ENCODE measurements at regions not wholly inside any gene's neighbourhood (a gene's known extent, or its start where the extent isn't known, plus 50 kb on each side); places are given as distances from the start of the nearest gene placed in this dataset.
A peak's percentile ranks its signal among the peaks of the same experiment; 100 is the strongest.

DNA sequence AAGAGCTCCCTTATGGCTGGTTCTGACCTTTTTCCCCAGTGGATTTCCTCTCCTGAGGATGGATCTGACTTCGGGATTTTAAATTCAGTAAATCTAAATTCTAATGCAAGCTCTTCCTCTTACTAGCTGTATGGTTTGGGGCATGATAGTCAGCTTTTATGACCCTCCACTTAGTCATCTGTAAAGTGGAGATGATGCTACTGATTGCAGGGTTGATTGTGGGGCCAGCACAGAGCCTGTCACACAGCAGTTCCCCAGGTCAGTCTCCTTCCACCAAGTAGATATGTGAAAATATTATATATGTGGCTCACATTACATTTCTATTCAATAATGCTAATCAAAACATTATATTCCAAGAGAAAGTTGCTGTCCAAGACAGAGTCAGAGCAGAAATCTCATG lies 141.3 kb upstream of the UBE2E1 start:
- no peak for DNase-seq

DNA sequence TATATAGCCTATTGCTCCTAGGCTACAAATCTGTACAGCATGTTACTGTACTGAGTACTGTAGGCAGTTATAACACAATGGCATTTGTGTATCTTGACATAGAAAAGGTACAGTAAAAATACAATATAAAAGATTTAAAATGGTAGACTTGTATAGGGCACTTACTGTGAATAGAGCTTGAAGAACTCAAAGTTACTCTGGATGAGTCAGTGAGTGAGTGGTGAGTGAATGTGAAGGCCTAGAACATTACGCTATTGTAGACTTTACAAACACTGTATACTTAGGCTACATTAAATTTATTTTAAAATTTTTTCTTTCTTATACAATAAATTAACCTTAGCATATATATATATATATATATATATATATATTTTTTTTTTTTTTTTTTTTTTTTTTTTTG lies 140.0 kb upstream of the UBE2E1 start:
- no peak for DNase-seq

DNA sequence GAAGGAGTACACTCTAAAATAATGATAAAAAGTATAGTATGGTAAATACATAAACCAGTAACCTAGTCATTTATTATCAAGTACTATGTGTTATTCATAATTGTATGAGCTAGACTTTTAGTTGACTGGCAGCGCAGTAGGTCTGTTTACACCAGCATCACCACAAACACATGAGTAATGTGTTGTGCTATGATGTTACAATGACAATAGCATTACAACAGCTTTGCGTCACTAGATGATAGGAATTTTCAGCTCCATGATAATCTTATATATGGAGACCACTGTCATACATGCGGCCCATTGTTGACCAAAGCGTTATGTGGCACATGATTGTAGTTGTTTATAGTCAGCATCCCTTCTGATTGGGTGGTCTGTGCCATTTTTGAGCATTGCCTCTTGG lies 138.9 kb upstream of the UBE2E1 start:
- DNase-seq: no peak

DNA sequence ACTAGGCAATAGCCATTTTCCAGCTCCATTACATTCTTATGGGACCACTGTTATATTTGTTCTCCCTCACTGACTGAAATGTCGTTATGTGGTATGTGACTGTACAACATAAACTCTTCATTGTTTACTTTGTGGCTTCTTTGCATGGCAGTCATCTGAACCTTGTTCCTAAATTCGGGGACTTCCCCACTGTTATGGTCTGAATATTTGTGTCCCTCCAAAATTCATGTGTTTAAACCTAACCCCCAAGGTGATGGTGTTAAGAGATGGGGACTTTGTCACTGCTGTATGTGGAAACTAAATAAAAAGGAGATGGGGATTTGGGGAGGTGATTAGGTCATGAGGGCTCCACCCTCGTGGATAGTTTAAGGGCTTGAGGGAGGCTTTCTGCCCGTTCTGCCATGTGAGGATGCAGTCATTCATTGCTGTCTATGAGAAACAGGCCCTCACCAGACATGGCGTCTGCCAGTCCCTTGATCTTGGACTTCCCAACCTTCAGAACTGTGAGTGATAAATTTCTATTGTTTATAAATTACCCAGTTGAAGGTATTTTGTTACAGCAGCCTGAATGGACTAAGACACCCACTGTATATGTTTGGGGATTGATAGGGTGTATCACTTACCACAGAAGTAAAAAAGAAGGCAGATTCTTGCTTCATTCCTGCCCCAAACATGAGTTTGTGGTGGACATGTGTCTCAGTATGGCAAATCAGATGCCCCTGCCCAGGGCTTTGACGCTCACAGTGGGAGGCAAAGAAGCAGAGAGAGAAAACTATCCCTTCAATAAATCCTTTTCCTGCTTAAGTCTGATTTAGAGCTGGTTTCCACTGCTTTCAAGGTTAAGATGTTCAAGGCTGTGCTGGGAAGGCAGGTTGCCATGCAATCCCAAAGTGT lies 138.0 kb upstream of the UBE2E1 start:
- no peak for DNase-seq

DNA sequence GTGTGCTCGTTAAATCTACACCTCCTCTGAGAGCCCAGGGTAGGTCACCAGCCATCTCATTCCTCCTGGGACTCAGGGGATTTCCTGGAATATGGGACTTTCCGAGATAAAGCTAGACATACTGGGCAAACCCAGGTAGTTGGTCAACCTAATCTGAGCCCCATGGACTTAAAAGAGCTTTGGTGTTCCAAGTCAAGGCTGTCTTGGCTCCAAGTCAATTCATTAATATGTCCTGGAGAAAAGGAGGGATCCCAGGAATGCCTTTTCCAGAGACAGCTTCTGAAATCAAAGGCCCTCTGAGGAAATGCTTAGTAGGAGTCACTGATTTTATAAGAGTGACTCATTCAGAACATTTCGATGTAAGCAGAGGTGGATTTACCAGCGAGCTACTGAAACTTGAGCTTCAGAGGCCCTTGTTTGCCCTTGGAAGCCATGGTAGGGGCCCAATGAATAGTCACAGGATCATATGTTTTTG lies 137.3 kb upstream of the UBE2E1 start:
- DNase-seq: no peak

DNA sequence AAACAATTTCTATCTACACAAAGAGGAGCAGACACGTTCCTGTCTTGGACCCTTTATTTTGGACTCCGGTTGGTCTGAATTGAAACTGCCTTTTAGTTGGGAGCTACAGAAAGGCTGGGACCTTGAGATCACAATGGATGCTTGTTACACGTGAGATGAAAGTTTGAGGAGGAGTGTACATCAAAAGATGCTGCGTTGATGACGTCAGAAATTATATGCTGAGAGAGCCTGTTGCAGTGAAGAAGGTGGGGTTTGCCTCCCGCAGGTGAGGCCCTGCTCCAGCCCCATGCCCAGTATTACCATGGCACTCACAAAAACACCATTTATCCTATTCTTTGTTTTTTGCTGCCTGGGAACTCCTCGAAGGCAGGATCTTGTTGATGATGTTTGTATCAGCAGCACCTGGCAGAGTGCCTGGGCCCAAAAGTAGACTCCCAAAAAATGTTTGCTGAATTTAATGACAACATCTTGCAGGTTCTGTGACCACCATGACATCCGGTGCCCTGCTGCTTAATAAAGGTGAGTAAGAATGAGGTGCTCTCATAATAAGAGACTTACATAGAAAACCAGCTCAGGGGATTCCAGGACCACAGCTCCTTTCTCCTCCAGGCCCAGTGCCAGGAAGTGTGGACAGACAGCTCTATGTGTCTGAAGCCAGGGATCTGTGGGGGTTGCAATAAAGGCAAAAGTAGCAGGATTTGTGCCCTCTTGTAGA lies 136.1 kb upstream of the UBE2E1 start:
- peak in 1 of 58 donors; percentile 2 for DNase-seq

DNA sequence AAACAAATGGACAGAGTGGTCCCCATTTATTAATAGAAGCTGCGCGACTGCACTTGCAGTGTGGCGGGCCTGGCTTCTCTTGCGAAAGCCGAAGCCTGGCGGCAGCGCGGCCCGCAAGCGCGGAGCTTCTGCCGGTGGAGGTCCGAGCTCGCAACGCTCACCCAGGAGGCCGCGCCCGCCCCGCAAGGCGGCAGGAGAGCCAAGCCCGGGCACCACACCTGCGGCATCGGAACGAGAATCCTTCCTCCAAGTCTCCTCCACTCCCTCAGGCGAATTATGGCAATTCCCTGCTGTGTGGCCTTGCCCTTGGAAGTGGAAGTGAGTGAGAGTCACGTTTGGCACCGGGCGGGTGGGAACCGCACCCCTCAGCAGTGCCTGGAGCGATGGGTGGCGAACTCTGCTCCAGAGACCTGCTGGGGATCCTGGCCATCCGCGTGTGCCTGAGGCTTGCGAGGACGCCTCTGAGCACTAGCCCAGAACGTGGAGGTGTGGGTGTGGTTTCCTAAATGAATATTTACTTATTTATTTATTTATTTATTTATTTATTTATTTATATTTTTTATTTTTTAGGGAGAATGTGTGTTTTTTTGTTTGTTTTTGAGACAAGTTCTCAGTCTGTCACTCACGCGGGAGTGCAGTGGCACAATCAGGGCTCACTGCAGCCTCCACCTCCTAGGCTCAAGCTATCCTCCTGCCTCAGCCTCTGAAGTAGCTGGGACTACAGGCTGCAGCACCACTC lies 133.7 kb upstream of the UBE2E1 start:
- DNase-seq: peak in 9 of 58 donors; percentile 3 to 44 (median 11)

DNA sequence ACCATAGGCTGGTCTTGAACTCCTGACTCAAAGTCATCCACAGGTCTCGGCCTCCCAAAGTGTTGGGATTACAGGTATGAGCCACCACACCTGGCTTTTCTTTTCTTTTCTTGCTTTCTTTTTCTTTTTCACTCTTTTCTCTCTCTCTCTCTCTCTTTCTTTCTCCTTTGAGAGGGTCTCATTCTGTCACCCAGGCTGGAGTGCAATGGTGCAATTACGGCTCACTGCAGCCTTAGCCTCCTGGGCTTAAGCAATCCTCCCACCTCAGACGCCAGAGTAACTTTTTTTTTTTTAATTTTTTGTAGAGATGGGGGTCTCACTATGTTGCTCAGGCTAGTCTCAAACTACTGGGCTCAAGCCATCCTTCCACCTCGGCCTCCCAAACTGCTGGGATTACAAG lies 133.1 kb upstream of the UBE2E1 start:
- no peak for DNase-seq

DNA sequence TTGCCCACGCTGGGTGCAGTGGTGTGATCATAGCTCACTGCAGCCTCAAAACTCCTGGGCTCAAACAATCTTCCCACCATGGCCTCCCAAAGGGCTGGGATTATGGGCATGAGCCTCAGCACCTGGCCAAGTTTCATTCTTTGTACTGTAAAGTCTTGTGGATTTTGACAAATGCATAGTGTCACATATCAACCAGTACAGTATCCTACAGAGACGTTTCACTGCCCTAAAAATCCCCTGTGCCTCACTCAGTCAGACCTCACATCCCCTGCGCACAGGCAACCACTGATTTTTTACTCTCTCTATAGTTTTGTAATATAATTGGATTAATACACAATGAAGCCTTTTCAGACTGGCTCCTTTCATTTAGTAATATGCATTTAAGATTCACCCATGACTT lies 130.7 kb upstream of the UBE2E1 start:
- DNase-seq: no peak

DNA sequence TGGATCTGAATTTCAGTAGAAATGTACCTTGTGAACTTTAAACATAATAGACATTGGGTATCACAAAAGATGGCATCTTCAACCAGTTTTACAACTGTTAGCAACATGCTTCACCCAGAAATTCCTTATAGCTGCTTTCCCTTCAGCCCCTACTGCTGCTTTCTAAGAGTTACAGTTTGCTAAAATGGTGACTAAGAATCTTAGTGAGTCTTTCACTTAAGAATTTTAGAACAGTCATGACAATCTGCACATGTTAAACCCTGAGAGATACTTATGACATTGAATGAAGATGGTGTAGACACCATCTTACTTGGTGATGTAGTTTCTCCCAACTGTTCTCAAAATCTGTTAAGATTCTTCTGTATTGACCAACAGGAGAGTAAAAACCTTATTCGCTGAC lies 129.7 kb upstream of the UBE2E1 start:
- DNase-seq: no peak

DNA sequence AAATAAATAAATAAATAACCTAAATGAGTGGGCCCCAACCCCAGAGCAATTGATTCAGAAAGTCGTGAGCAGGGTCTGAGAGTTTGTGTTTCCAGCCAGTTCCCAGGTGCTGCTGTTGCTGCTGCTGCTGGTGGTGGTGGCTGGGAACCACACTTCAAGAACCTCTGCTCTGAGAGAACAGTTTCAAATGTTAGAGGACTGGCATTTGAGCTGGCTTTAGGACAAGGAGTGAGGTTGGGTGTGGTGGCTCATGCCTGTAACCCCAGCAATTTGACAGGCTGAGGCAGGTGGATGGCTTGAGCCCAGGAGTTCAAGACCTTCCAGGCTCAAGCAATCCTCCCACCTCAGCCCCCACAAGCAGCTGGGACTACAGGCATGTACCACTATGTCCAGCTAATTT lies 123.1 kb upstream of the UBE2E1 start:
- no peak for DNase-seq

DNA sequence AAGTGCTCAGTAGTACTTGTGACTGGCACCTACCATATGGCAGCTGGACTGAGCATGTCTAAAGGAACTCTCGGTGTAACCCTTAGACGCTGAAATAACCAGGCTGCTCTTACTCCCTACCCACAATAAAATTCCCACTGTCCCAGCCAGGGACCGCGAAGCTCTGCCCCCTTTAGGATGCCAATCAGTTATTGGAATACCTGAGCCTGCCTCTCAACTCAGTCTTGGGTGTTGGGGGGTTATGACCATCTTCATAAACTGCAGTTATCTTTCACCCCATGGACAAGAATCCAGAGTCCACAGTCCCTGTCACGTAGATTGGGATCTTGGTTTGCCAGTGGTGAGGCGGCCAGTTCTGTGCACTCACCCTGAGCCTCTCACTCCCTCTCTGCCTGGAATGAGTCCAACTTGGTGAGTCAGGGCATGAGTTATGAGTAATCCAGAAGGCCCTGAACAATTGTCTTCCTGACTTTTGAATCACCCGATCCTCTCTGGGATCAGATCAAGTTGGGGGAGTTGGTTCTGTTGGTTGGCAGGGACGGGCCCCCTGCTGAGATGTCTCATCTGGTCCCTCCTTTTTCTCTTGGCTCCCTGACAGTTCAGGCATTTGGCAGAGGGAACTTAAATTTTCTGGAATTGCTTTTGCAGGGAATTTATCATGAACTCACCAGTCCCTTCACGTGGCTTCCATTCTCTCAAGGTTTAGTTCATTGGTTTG lies 120.1 kb upstream of the UBE2E1 start:
- peak in 39 of 58 donors; percentile 1 to 80 (median 20) for DNase-seq

DNA sequence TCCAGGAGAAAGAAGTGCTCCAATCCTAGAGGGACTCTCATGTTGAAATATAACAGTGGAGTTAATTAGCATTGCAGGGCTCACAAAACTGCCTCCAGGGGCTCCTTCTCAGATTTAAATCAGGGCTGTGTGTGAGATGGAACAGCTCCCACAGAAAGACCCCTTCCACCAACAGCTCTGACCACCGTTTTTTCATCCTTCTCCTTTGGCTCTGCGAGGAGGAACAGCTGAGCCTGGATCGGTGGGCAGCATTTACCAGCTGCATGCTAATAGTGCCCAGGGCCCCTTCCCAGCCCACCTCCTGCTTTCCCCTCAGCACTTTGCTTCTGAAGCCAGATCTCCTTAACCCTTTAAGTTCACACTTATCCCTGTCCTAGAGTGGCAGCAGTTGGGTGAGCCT lies 119.2 kb upstream of the UBE2E1 start:
- no peak for DNase-seq

DNA sequence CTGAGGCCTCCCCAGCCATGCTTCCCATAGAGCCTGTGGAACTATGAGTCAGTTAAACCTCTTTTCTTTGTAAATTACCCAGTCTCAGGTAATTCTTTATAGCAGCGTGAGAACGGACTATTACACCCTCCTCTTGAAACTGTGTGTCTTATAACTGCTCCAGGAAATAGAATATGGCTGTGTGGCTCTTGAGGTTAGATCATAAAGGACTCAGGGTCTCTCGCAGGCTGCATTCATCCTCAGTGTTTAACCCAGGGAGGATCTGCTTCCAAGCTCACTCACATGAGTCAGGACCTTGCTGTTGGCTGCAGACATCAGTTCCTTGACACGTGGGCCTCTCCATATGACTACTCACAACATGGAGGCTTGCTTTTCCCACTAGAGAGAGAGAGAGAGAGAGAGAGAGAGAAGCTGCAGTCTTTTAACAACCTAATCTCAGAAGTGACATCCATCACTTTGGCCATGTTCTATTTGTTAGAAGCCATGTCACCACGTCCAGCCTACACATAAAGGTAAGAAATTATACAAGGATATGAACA lies 114.3 kb upstream of the UBE2E1 start:
- DNase-seq: no peak

DNA sequence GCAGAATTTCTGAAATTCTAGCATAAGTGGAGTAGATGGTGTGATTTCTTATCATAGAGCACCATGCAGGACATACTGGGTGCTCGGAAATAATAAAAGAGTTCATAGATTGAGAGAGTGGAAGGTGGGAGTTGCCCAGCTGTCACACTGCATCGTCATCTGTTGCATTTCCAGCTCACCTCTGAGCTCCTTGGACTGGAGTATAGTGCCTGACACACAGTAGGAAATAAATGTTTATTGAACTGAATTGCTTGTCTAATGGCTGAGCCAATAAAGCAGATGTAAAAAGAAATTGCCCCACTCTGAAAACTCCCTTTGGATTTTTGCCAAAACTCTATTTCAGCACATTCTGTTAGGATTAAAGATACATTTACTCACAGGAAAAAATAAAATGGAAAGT lies 108.9 kb upstream of the UBE2E1 start:
- DNase-seq: no peak

DNA sequence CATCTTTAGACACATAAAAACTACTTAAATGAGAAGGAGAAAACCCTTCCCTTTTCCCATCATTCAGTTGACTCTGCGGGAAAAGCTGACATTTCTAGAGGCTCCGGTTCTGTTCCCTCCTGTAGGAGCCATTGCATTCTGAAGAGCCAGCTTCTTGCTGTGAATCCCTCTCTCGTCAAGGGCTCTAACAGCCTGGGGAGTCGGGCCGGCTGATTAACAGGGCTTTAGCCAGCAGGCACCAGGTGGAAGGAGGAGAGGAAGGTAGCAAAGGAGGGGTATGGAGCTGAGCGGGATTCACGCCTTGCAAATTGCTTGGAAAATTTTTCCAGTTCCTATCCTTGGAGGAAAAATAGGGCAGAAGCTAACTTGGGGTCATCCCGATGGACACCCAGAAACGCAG lies 108.3 kb upstream of the UBE2E1 start:
- DNase-seq: no peak

DNA sequence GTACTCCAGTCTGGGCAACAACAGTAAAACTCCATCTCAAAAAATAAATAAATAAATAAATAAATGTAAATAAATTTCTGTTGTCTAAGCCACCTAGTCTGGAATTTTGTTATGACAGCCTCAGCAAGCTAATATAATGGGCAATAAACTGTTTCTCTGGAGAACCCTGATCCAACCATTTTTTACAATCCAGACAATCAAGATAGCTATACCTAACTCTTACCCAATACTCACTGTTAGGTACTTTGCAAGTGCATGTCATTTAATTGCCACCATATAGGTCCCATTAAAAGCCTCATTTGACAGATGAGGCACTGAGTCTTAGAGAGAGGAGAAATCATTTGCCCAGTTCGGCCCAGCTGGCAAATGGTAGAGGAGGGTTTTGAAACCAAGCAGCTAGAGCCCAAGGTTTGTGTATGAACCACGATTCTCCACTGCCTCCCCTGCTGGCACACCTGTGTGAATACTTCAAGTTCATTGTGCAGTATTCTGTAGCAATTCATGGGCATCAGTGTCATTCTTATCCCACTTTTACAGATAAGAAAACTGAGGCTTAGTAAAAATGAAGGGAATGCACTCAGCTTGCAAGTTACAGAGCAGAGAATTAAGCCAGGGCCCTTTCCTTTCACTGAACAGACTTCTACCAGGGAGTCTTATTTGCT lies 107.0 kb upstream of the UBE2E1 start:
- DNase-seq: no peak

DNA sequence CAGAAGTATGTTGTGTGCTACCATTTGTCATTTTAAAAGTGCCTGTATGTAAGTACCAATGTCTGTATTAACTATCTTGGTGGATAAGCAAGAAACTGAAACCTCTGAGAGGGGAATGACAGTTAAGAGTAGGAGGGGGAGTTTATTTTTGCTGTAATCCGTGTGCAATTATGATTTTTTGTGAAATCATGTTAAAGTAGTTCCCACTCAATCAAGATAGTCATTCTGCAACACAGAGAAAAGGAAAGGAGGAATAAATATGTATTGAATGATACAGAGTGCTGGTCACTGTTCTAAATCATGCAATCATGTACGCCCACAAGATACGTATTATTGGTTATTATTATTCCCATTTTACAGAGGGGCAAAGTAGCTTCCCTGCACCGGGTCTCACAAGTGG lies 105.1 kb upstream of the UBE2E1 start:
- no peak for DNase-seq

DNA sequence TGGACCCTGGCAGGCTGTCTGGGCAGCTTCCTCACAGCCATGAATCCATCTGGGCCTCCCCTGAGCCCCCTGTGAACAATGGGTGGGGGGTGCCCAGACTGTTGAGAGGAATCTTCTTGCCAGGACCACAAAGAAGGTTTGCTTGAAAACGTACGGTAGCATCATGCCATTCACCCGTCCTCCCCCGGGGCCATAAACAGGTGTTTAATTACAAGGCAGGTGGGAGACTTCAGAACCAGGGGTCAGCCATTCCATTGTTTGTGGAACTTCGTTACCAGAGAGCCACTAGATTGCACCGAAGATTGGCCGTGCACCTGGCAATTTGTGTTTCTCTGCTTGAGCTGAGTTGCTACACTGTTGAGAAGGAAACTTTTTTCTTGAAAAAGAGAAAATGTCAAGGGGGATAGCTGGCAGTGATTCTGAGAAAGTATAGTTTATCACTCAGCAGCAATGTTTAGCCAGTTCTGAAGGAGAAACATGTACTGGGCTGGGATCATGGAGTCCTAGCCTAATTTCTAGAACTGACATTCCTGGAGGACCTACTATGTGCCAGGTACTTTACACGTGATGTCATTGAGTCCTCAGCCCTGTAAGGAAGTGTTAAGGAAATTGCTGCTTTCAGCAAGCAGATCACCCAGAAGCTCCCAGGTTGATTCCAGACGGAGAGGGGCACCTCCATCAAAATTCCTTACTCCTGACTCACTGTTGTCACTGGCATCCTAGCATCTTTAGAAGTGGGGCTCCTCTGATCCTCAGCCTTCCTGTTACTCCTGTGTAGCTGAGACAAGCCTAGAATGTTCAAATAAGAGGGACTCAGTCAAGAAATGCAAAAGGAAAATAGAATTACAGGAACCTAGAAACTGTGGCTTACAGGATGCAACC lies 103.8 kb upstream of the UBE2E1 start:
- DNase-seq: peak in 1 of 58 donors; percentile 2
